ENCODE measurements at regions not wholly inside any gene's neighbourhood (a gene's known extent, or its start where the extent isn't known, plus 50 kb on each side); places are given as distances from the start of the nearest gene placed in this dataset.

DNA sequence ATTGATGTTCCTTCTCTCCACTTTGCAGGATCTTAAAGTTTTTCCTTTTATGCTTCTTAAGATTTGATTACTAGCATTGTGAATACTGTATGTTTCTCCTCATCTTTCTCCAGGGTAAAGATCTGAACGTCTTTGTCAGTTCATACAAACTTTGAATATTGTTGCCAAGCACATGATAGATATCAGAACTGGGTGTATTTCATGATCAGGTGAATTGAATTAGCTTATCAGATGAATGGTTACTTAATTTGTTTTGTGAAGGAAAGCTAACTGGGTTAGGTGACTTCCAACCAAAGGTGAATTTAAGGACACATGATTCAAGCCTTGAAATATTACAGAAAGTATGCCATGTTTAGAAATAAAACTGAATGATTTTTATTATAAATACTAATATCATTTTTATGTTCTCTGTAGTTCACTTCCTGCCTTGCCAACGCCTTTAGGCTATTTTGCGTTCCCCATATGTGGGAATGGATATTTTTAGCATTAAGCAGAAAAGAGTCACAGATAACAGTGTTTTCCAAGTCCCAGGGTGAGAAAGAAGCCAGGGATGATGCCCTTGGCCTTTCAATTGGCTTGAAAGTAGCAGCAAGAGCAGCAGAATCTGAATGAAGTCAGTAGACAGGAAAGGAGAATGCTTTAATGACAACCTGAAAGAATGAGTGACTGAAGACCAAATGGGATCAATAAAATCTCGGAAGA, 752.1 kb downstream of the NCAM2 start:
- TF ChIP-seq PBX3 (IDR thresholded peaks at IDR 0.05) (no peak), CBX8 (IDR thresholded peaks at IDR 0.05) (no peak), CEBPB (IDR thresholded peaks at IDR 0.05) (no peak), KDM1A (IDR thresholded peaks at IDR 0.05; ENCODE audit: low read depth) (no peak), JUN (IDR thresholded peaks at IDR 0.05) (no peak), POLR2A (IDR thresholded peaks at IDR 0.05; ENCODE audit: low read length) (no peak), MYC (IDR thresholded peaks at IDR 0.05; ENCODE audit: borderline replicate concordance, low read length) (no peak), NFE2L2 (conservative IDR thresholded peaks at IDR 0.05; ENCODE audit: low read length) (no peak), EP300 (IDR thresholded peaks at IDR 0.05) (no peak), JUNB (IDR thresholded peaks at IDR 0.05) (no peak)
- TF ChIP-seq, protein P1, sequence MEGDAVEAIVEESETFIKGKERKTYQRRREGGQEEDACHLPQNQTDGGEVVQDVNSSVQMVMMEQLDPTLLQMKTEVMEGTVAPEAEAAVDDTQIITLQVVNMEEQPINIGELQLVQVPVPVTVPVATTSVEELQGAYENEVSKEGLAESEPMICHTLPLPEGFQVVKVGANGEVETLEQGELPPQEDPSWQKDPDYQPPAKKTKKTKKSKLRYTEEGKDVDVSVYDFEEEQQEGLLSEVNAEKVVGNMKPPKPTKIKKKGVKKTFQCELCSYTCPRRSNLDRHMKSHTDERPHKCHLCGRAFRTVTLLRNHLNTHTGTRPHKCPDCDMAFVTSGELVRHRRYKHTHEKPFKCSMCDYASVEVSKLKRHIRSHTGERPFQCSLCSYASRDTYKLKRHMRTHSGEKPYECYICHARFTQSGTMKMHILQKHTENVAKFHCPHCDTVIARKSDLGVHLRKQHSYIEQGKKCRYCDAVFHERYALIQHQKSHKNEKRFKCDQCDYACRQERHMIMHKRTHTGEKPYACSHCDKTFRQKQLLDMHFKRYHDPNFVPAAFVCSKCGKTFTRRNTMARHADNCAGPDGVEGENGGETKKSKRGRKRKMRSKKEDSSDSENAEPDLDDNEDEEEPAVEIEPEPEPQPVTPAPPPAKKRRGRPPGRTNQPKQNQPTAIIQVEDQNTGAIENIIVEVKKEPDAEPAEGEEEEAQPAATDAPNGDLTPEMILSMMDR (IDR thresholded peaks at IDR 0.05): no peak
- TF ChIP-seq, protein P2, sequence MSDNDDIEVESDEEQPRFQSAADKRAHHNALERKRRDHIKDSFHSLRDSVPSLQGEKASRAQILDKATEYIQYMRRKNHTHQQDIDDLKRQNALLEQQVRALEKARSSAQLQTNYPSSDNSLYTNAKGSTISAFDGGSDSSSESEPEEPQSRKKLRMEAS (IDR thresholded peaks at IDR 0.05): no peak
- TF ChIP-seq, protein P3, sequence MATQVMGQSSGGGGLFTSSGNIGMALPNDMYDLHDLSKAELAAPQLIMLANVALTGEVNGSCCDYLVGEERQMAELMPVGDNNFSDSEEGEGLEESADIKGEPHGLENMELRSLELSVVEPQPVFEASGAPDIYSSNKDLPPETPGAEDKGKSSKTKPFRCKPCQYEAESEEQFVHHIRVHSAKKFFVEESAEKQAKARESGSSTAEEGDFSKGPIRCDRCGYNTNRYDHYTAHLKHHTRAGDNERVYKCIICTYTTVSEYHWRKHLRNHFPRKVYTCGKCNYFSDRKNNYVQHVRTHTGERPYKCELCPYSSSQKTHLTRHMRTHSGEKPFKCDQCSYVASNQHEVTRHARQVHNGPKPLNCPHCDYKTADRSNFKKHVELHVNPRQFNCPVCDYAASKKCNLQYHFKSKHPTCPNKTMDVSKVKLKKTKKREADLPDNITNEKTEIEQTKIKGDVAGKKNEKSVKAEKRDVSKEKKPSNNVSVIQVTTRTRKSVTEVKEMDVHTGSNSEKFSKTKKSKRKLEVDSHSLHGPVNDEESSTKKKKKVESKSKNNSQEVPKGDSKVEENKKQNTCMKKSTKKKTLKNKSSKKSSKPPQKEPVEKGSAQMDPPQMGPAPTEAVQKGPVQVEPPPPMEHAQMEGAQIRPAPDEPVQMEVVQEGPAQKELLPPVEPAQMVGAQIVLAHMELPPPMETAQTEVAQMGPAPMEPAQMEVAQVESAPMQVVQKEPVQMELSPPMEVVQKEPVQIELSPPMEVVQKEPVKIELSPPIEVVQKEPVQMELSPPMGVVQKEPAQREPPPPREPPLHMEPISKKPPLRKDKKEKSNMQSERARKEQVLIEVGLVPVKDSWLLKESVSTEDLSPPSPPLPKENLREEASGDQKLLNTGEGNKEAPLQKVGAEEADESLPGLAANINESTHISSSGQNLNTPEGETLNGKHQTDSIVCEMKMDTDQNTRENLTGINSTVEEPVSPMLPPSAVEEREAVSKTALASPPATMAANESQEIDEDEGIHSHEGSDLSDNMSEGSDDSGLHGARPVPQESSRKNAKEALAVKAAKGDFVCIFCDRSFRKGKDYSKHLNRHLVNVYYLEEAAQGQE (IDR thresholded peaks at IDR 0.05): no peak
